HEK293 (cell line): ENCODE measurements at regions not wholly inside any gene's neighbourhood (a gene's known extent, or its start where the extent isn't known, plus 50 kb on each side); places are given as distances from the start of the nearest gene placed in this dataset.

Experiments
- CTCF ChIA-PET: fragments of 350-600 bp; formaldehyde crosslinking; extraction: SDS; loops from one replicate; lab custom pipeline; 2021; ENCODE audit warnings: antibody characterized with exemption; lab: Yijun Ruan, JAX
- POLR2A ChIA-PET: fragments of 300-600 bp; formaldehyde crosslinking; extraction: SDS; loops from one replicate; lab custom pipeline; 2020; ENCODE audit warnings: antibody characterized with exemption, inconsistent platforms; lab: Yijun Ruan, JAX
- H3K27ac ChIP-seq: fragments of 200-500 bp; sonication (Bioruptor generic); 2 replicates; pipeline ENCODE4 v1.5.1; 2014; ENCODE audit warnings: low read depth, low read length, control low read depth, inconsistent platforms; ENCODE audit errors: extremely low read depth
- H3K36me3 ChIP-seq, 2 experiments: fragments of 200-500 bp in 1 of 2; sonication (Bioruptor generic) in 1 of 2; 1 replicate in 1 of 2; 2 replicates in 1 of 2; pipeline ENCODE4 v1.5.1; 2014 to 2017; ENCODE audit warnings: inconsistent platforms in 2 of 2, low read length in 2 of 2; ENCODE audit not compliant: control insufficient read depth in 2 of 2, insufficient read depth in 1 of 2
- H3K4me1 ChIP-seq: fragments of 200-500 bp; sonication (Bioruptor generic); 2 replicates; pipeline ENCODE4 v1.5.1; 2014; ENCODE audit warnings: mild to moderate bottlenecking, low read length, inconsistent platforms; ENCODE audit not compliant: control insufficient read depth, insufficient read depth
- H3K4me3 ChIP-seq: 2 replicates; pipeline ENCODE4 v1.5.1; 2011; ENCODE audit warnings: low read depth, mild to moderate bottlenecking, control low read depth, low read length, moderate library complexity
- H3K9me3 ChIP-seq: fragments of 200-500 bp; sonication (Bioruptor generic); 2 replicates; pipeline ENCODE4 v1.5.1; 2014; ENCODE audit warnings: low read depth, low read length, inconsistent platforms; ENCODE audit not compliant: control insufficient read depth, insufficient read depth
- GLI2 ChIP-seq: fragments of 450-650 bp; formaldehyde crosslinking; IDR thresholded peaks from 2 replicates; pipeline ENCODE4; 2017; ENCODE audit warnings: missing biosample characterization, missing genetic modification characterization, low read depth, borderline replicate concordance
- KLF16 ChIP-seq: fragments of 450-650 bp; formaldehyde crosslinking; IDR thresholded peaks from 2 replicates; pipeline ENCODE4 v1.5.1; 2017; ENCODE audit warnings: missing biosample characterization, missing genetic modification characterization
- SP3 ChIP-seq: fragments of 450-650 bp; formaldehyde crosslinking; IDR thresholded peaks from 2 replicates; pipeline ENCODE4 v1.5.1; 2016; ENCODE audit warnings: missing biosample characterization, missing genetic modification characterization
- TRIM28 ChIP-seq: IDR thresholded peaks from 2 replicates; pipeline ENCODE4 v1.6.1; 2011; ENCODE audit warnings: low read length, control low read depth, borderline replicate concordance
- ZIC2 ChIP-seq: fragments of 450-650 bp; formaldehyde crosslinking; IDR thresholded peaks from 2 replicates; pipeline ENCODE4 v1.5.1; 2016; ENCODE audit warnings: missing biosample characterization, missing genetic modification characterization
- ZNF138 ChIP-seq: fragments of 450-650 bp; formaldehyde crosslinking; IDR thresholded peaks from 2 replicates; pipeline ENCODE4 v1.5.1; 2016; ENCODE audit warnings: missing biosample characterization, missing genetic modification characterization, borderline replicate concordance
- ZNF202 ChIP-seq: fragments of 450-650 bp; formaldehyde crosslinking; IDR thresholded peaks from 2 replicates; pipeline ENCODE4 v1.5.1; 2016; ENCODE audit warnings: missing biosample characterization, missing genetic modification characterization, borderline replicate concordance
- ZNF211 ChIP-seq: fragments of 450-650 bp; formaldehyde crosslinking; IDR thresholded peaks from 2 replicates; pipeline ENCODE4 v1.5.1; 2016; ENCODE audit warnings: low read depth, missing biosample characterization, missing genetic modification characterization
- ZNF23 ChIP-seq: fragments of 450-650 bp; formaldehyde crosslinking; IDR thresholded peaks from 2 replicates; pipeline ENCODE4 v1.5.1; 2016; ENCODE audit warnings: missing biosample characterization, missing genetic modification characterization, borderline replicate concordance
- ZNF24 ChIP-seq: fragments of 450-650 bp; formaldehyde crosslinking; IDR thresholded peaks from 2 replicates; pipeline ENCODE4 v1.5.1; 2016; ENCODE audit warnings: missing biosample characterization, missing genetic modification characterization
- ZNF324 ChIP-seq: fragments of 450-650 bp; formaldehyde crosslinking; IDR thresholded peaks from 2 replicates; pipeline ENCODE4 v1.5.1; 2016; ENCODE audit warnings: missing biosample characterization, missing genetic modification characterization
- ZNF341 ChIP-seq: fragments of 450-650 bp; formaldehyde crosslinking; IDR thresholded peaks from 2 replicates; pipeline ENCODE4; 2016; ENCODE audit warnings: low read depth, missing biosample characterization, missing genetic modification characterization
- ZNF404 ChIP-seq: fragments of 450-650 bp; formaldehyde crosslinking; IDR thresholded peaks from 2 replicates; pipeline ENCODE4 v1.5.1; 2017; ENCODE audit warnings: missing biosample characterization, missing genetic modification characterization
- ZNF416 ChIP-seq: fragments of 450-650 bp; formaldehyde crosslinking; IDR thresholded peaks from 2 replicates; pipeline ENCODE4 v1.5.1; 2016; ENCODE audit warnings: missing biosample characterization, missing genetic modification characterization
- ZNF670 ChIP-seq: fragments of 450-650 bp; formaldehyde crosslinking; IDR thresholded peaks from 2 replicates; pipeline ENCODE4 v1.5.1; 2016; ENCODE audit warnings: missing biosample characterization, missing genetic modification characterization, low read depth
- ZNF76 ChIP-seq: fragments of 450-650 bp; formaldehyde crosslinking; IDR thresholded peaks from 2 replicates; pipeline ENCODE4; 2016; ENCODE audit warnings: low read depth, missing biosample characterization, missing genetic modification characterization, borderline replicate concordance
- ZNF792 ChIP-seq: fragments of 450-650 bp; formaldehyde crosslinking; IDR thresholded peaks from 2 replicates; pipeline ENCODE4 v1.5.1; 2016; ENCODE audit warnings: missing biosample characterization, missing genetic modification characterization
- TF ChIP-seq, protein P1 (sequence below): fragments of 450-650 bp; formaldehyde crosslinking; IDR thresholded peaks from 2 replicates; pipeline ENCODE4 v1.5.1; 2017; ENCODE audit warnings: missing biosample characterization, missing genetic modification characterization
- TF ChIP-seq, protein P2 (sequence below): fragments of 450-650 bp; formaldehyde crosslinking; IDR thresholded peaks from 2 replicates; pipeline ENCODE4 v1.5.1; 2016; ENCODE audit warnings: missing biosample characterization, missing genetic modification characterization
- TF ChIP-seq, protein P3 (sequence below): fragments of 450-650 bp; formaldehyde crosslinking; IDR thresholded peaks from 2 replicates; pipeline ENCODE4 v1.5.1; 2016; ENCODE audit warnings: missing biosample characterization, missing genetic modification characterization
- TF ChIP-seq, protein P4 (sequence below): fragments of 450-650 bp; formaldehyde crosslinking; IDR thresholded peaks from 2 replicates; pipeline ENCODE4 v1.5.1; 2016; ENCODE audit warnings: missing biosample characterization, missing genetic modification characterization
- TF ChIP-seq, protein P5 (sequence below): fragments of 450-650 bp; formaldehyde crosslinking; IDR thresholded peaks from 2 replicates; pipeline ENCODE4 v1.5.1; 2016; ENCODE audit warnings: missing biosample characterization, missing genetic modification characterization
- TF ChIP-seq, protein P6 (sequence below): fragments of 450-650 bp; formaldehyde crosslinking; IDR thresholded peaks from 2 replicates; pipeline ENCODE4 v1.5.1; 2016; ENCODE audit warnings: missing biosample characterization, missing genetic modification characterization

DNA sequence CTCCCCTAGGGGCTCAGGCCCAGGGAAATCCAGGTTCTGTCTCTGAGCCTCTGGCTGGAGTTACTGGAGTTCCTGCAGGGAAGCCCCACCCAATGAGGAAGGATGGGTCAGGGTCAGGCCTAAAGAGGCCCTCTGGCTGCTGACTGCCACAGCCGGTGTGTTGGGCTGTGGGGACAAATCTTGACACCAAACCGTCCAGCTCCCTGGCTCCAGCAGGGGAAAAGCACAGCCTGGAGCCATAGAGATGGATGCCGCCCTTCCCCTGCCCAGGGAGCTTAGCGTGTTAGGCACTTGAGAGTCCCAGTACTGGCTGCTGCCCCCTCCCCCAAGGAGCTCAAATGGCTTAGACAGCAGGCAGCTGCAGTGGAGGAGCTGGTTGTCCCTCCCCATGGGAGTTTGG, 321.3 kb upstream of the LCORL start:
- Histone ChIP-seq H3K27ac (no peak overlapping the region), H3K9me3 (no peaks in the 10 kb centered on the region), H3K4me3 (no peak overlapping the region)
- no peak for TF ChIP-seq ZNF341 (tag by site-specific recombination)
- TF ChIP-seq, protein P1, sequence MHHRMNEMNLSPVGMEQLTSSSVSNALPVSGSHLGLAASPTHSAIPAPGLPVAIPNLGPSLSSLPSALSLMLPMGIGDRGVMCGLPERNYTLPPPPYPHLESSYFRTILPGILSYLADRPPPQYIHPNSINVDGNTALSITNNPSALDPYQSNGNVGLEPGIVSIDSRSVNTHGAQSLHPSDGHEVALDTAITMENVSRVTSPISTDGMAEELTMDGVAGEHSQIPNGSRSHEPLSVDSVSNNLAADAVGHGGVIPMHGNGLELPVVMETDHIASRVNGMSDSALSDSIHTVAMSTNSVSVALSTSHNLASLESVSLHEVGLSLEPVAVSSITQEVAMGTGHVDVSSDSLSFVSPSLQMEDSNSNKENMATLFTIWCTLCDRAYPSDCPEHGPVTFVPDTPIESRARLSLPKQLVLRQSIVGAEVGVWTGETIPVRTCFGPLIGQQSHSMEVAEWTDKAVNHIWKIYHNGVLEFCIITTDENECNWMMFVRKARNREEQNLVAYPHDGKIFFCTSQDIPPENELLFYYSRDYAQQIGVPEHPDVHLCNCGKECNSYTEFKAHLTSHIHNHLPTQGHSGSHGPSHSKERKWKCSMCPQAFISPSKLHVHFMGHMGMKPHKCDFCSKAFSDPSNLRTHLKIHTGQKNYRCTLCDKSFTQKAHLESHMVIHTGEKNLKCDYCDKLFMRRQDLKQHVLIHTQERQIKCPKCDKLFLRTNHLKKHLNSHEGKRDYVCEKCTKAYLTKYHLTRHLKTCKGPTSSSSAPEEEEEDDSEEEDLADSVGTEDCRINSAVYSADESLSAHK (tag by site-specific recombination) = no peak
- TF ChIP-seq, protein P2, sequence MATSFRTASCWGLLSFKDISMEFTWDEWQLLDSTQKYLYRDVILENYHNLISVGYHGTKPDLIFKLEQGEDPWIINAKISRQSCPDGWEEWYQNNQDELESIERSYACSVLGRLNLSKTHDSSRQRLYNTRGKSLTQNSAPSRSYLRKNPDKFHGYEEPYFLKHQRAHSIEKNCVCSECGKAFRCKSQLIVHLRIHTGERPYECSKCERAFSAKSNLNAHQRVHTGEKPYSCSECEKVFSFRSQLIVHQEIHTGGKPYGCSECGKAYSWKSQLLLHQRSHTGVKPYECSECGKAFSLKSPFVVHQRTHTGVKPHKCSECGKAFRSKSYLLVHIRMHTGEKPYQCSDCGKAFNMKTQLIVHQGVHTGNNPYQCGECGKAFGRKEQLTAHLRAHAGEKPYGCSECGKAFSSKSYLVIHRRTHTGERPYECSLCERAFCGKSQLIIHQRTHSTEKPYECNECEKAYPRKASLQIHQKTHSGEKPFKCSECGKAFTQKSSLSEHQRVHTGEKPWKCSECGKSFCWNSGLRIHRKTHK (tag by site-specific recombination) = no peak
- TF ChIP-seq ZNF211 (tag by site-specific recombination) = no peak
- no peak for TF ChIP-seq ZNF202 (tag by site-specific recombination)
- no peak for TF ChIP-seq TRIM28
- TF ChIP-seq, protein P3, sequence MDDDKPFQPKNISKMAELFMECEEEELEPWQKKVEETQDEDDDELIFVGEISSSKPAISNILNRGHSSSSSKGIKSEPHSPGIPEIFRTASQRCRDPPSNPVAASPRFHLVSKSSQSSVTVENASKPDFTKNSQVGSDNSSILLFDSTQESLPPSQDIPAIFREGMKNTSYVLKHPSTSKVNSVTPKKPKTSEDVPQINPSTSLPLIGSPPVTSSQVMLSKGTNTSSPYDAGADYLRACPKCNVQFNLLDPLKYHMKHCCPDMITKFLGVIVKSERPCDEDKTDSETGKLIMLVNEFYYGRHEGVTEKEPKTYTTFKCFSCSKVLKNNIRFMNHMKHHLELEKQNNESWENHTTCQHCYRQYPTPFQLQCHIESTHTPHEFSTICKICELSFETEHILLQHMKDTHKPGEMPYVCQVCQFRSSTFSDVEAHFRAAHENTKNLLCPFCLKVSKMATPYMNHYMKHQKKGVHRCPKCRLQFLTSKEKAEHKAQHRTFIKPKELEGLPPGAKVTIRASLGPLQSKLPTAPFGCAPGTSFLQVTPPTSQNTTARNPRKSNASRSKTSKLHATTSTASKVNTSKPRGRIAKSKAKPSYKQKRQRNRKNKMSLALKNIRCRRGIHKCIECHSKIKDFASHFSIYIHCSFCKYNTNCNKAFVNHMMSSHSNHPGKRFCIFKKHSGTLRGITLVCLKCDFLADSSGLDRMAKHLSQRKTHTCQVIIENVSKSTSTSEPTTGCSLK (tag by site-specific recombination) = no peak
- TF ChIP-seq ZNF23 (tag by site-specific recombination) = no peak
- TF ChIP-seq KLF16 (tag by site-specific recombination) = no peak
- TF ChIP-seq ZNF76 (tag by site-specific recombination) = no peak
- no peak for TF ChIP-seq ZNF792
- TF ChIP-seq ZNF24 (tag by site-specific recombination) = no peak
- no peak for TF ChIP-seq GLI2
- no peak for TF ChIP-seq ZNF416 (tag by site-specific recombination)
- no peak for TF ChIP-seq ZNF138 (tag by site-specific recombination)
- TF ChIP-seq ZNF324 = no peak
- TF ChIP-seq ZNF670 = no peak
- TF ChIP-seq, all 188 proteins: peak for 0
- ChIA-PET CTCF (no interaction called here), POLR2A (no interaction called here)
- Histone ChIP-seq H3K36me3 (no peaks in the 10 kb centered on the region), H3K4me1 (no peaks in the 10 kb centered on the region)

DNA sequence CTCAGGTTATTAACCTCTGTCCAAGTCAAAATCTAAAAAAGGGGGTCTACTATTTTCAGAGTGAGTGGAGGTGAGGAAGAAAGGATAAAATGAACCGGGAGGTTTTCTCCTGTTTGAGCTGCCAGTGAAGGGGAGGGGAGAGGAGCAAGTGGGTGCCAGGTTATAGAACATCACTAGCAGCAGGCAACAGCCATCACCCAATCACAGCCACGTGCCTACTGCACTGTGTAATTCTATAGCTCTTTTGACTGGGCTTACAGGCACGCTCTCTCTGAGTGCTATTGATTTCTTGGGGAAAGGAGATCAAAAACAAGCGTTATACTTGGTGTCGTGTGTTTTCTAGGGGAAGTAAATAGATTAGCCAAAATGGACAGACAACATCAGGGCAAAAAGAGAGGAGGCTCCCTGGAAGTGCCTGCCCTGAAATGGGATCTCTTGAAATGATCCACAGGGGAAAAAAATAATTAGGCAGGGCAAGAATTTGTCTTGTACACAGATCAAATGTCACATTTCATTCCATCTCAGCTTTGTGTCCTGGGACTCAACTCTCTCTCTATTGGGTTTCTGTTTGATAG, 300.5 kb upstream of the LCORL start:
- Histone ChIP-seq H3K27ac (no peak overlapping the region), H3K4me1 (no peaks in the 10 kb centered on the region), H3K36me3 (no peaks in the 10 kb centered on the region), H3K9me3 (no peaks in the 10 kb centered on the region), H3K4me3 (no peak overlapping the region)
- ChIA-PET CTCF (interaction anchor here (0.6 kb wide), 1 partner anchor 448 kb away, joined by 3 read pairs; no protein-coding TSS in a partner anchor), POLR2A (no interaction called here)
- TF ChIP-seq ZIC2 (tag by site-specific recombination) (no peak), GLI2 (no peak), SP3 (no peak), ZNF404 (tag by site-specific recombination) (no peak)
- TF ChIP-seq, protein P4, sequence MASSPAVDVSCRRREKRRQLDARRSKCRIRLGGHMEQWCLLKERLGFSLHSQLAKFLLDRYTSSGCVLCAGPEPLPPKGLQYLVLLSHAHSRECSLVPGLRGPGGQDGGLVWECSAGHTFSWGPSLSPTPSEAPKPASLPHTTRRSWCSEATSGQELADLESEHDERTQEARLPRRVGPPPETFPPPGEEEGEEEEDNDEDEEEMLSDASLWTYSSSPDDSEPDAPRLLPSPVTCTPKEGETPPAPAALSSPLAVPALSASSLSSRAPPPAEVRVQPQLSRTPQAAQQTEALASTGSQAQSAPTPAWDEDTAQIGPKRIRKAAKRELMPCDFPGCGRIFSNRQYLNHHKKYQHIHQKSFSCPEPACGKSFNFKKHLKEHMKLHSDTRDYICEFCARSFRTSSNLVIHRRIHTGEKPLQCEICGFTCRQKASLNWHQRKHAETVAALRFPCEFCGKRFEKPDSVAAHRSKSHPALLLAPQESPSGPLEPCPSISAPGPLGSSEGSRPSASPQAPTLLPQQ (tag by site-specific recombination) = no peak
- TF ChIP-seq, protein P5, sequence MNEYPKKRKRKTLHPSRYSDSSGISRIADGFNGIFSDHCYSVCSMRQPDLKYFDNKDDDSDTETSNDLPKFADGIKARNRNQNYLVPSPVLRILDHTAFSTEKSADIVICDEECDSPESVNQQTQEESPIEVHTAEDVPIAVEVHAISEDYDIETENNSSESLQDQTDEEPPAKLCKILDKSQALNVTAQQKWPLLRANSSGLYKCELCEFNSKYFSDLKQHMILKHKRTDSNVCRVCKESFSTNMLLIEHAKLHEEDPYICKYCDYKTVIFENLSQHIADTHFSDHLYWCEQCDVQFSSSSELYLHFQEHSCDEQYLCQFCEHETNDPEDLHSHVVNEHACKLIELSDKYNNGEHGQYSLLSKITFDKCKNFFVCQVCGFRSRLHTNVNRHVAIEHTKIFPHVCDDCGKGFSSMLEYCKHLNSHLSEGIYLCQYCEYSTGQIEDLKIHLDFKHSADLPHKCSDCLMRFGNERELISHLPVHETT (tag by site-specific recombination) = no peak
- TF ChIP-seq, protein P6, sequence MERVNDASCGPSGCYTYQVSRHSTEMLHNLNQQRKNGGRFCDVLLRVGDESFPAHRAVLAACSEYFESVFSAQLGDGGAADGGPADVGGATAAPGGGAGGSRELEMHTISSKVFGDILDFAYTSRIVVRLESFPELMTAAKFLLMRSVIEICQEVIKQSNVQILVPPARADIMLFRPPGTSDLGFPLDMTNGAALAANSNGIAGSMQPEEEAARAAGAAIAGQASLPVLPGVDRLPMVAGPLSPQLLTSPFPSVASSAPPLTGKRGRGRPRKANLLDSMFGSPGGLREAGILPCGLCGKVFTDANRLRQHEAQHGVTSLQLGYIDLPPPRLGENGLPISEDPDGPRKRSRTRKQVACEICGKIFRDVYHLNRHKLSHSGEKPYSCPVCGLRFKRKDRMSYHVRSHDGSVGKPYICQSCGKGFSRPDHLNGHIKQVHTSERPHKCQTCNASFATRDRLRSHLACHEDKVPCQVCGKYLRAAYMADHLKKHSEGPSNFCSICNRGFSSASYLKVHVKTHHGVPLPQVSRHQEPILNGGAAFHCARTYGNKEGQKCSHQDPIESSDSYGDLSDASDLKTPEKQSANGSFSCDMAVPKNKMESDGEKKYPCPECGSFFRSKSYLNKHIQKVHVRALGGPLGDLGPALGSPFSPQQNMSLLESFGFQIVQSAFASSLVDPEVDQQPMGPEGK (tag by site-specific recombination) = no peak
- TF ChIP-seq, protein P2 (tag by site-specific recombination) = no peak
